ENCODE measurements at regions not wholly inside any gene's neighbourhood (a gene's known extent, or its start where the extent isn't known, plus 50 kb on each side); places are given as distances from the start of the nearest gene placed in this dataset.

DNA sequence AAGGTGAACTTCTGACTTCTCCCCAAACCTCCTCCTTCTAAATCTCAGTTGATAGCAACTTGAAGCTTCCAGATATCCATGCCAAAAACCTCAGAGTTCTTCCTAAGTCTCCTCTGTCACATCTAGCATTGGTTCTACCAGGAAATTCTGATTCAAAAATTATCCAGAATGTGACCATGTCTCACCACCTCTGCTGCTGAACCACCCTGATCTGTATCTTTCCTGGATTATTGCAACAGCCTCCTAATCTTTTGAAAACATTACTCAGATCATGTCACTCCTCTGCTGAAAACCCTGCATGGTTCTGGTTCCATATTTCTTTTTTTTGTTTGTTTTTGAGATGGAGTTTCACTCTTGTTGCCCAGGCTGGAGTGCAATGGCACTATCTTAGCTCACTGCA lies 78.7 kb upstream of the TNFSF11 start:
- TF ChIP-seq NR2F6 (IDR thresholded peaks at IDR 0.05) (no peak), NR2F6 (CRISPR knock-in tag; IDR thresholded peaks at IDR 0.05) (no peak), SMYD3 (CRISPR knock-in tag; IDR thresholded peaks at IDR 0.05) (no peak), ZNF343 (CRISPR knock-in tag; IDR thresholded peaks at IDR 0.05) (no peak), CTCF (CRISPR knock-in tag; IDR thresholded peaks at IDR 0.05) (no peak), YY1 (IDR thresholded peaks at IDR 0.05; ENCODE audit: insufficient read depth, insufficient replicate concordance, low read depth, low read length) (no peak), SP2 (CRISPR knock-in tag; IDR thresholded peaks at IDR 0.05) (no peak), SIN3B (IDR thresholded peaks at IDR 0.05; ENCODE audit: low read length) (no peak), EZH2 (conservative IDR thresholded peaks at IDR 0.05; ENCODE audit: low read depth, low read length) (no peak), KLF9 (CRISPR knock-in tag; IDR thresholded peaks at IDR 0.05; ENCODE audit: low read depth) (no peak), GTF2F1 (IDR thresholded peaks at IDR 0.05; ENCODE audit: low read length) (no peak)
- TF ChIP-seq, protein P1, sequence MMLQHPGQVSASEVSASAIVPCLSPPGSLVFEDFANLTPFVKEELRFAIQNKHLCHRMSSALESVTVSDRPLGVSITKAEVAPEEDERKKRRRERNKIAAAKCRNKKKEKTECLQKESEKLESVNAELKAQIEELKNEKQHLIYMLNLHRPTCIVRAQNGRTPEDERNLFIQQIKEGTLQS (CRISPR knock-in tag; IDR thresholded peaks at IDR 0.05): no peak
- TF ChIP-seq, protein P2, sequence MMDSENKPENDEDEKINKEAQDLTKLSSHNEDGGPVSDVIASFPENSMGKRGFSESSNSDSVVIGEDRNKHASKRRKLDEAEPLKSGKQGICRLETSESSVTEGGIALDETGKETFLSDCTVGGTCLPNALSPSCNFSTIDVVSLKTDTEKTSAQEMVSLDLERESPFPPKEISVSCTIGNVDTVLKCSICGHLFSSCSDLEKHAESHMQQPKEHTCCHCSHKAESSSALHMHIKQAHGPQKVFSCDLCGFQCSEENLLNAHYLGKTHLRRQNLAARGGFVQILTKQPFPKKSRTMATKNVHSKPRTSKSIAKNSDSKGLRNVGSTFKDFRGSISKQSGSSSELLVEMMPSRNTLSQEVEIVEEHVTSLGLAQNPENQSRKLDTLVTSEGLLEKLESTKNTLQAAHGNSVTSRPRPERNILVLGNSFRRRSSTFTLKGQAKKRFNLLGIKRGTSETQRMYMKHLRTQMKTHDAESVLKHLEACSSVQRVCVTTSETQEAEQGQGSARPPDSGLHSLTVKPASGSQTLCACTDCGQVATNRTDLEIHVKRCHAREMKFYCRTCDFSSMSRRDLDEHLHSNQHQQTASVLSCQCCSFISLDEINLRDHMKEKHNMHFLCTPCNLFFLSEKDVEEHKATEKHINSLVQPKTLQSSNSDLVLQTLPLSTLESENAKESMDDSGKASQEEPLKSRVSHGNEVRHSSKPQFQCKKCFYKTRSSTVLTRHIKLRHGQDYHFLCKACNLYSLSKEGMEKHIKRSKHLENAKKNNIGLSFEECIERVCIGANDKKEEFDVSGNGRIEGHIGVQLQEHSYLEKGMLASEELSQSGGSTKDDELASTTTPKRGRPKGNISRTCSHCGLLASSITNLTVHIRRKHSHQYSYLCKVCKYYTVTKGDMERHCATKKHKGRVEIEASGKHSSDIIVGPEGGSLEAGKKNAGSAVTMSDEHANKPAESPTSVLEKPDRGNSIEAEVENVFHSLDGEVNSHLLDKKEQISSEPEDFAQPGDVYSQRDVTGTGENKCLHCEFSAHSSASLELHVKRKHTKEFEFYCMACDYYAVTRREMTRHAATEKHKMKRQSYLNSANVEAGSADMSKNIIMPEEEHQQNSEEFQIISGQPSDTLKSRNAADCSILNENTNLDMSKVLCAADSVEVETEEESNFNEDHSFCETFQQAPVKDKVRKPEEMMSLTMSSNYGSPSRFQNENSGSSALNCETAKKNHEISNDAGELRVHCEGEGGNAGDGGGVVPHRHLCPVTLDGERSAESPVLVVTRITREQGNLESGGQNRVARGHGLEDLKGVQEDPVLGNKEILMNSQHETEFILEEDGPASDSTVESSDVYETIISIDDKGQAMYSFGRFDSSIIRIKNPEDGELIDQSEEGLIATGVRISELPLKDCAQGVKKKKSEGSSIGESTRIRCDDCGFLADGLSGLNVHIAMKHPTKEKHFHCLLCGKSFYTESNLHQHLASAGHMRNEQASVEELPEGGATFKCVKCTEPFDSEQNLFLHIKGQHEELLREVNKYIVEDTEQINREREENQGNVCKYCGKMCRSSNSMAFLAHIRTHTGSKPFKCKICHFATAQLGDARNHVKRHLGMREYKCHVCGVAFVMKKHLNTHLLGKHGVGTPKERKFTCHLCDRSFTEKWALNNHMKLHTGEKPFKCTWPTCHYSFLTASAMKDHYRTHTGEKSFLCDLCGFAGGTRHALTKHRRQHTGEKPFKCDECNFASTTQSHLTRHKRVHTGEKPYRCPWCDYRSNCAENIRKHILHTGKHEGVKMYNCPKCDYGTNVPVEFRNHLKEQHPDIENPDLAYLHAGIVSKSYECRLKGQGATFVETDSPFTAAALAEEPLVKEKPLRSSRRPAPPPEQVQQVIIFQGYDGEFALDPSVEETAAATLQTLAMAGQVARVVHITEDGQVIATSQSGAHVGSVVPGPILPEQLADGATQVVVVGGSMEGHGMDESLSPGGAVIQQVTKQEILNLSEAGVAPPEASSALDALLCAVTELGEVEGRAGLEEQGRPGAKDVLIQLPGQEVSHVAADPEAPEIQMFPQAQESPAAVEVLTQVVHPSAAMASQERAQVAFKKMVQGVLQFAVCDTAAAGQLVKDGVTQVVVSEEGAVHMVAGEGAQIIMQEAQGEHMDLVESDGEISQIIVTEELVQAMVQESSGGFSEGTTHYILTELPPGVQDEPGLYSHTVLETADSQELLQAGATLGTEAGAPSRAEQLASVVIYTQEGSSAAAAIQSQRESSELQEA (CRISPR knock-in tag; IDR thresholded peaks at IDR 0.05; ENCODE audit: not compliant biosample characterization): no peak

All from HepG2 (cell line).